Kidney (tissue), 13 donors: ENCODE measurements at regions not wholly inside any gene's neighbourhood (a gene's known extent, or its start where the extent isn't known, plus 50 kb on each side); places are given as distances from the start of the nearest gene placed in this dataset.
A peak's percentile ranks its signal among the peaks of the same experiment; 100 is the strongest.

Experiments used
- DNase-seq, 5 donors: peaks; one replicate each; pipeline ENCODE4 v3.0.0-alpha.2; 2013 to 2020
- FAIRE-seq: peaks from 2 replicates; lab custom pipeline; 2012; peaks lifted over from hg19 to GRCh38; lab: Jason Lieb, UNC
- H3K27ac ChIP-seq, 2 donors: one replicate each; pipeline ENCODE4 v1.7.0; 2013; ENCODE audit warnings: low read depth in 2 of 2, low read length in 2 of 2, inconsistent platforms in 1 of 2
- H3K27me3 ChIP-seq: one replicate; pipeline ENCODE4 v1.7.1; 2013; ENCODE audit warnings: low read length, inconsistent platforms; ENCODE audit not compliant: control insufficient read depth, insufficient read depth
- H3K36me3 ChIP-seq, 3 donors: one replicate each; pipeline versions ENCODE4 v1.7.0 to v1.7.1; 2013; ENCODE audit warnings: low read length in 3 of 3, control low read depth in 1 of 3, inconsistent platforms in 1 of 3; ENCODE audit not compliant: insufficient read depth in 3 of 3, control insufficient read depth in 2 of 3
- H3K4me1 ChIP-seq, 3 donors: one replicate each; pipeline versions ENCODE4 v1.7.0 to v1.7.1; 2013; ENCODE audit warnings: low read length in 3 of 3, inconsistent platforms in 1 of 3, low read depth in 1 of 3; ENCODE audit not compliant: control insufficient read depth in 2 of 3, insufficient read depth in 2 of 3
- H3K4me3 ChIP-seq, 3 donors: one replicate each; pipeline versions ENCODE4 v1.7.0 to v1.8.1; 2013; ENCODE audit warnings: low read length in 3 of 3, control low read depth in 1 of 3, inconsistent platforms in 1 of 3
- H3K9ac ChIP-seq, 3 donors: one replicate each; pipeline versions ENCODE4 v1.7.0 to v1.7.1; 2013; ENCODE audit warnings: low read length in 3 of 3, control low read depth in 1 of 3, inconsistent platforms in 1 of 3
- H3K9me3 ChIP-seq, 3 donors: one replicate each; pipeline versions ENCODE4 v1.7.0 to v1.7.1; 2013; ENCODE audit warnings: low read length in 3 of 3, control low read depth in 1 of 3, inconsistent platforms in 1 of 3; ENCODE audit not compliant: control insufficient read depth in 2 of 3, insufficient read depth in 1 of 3
- CTCF ChIP-seq: IDR thresholded peaks from 3 replicates; pipeline ENCODE4 v1.5.1; 2012; ENCODE audit warnings: mild to moderate bottlenecking, moderate library complexity, borderline replicate concordance; ENCODE audit not compliant: insufficient read depth; ENCODE audit errors: extremely low read depth
- intact Hi-C: fragments of 100-400 bp; cut with DNase I; formaldehyde crosslinking; loops from one replicate; pipeline ENCODE4 v1.11.1; 2022
- donor health status: control.
- donor health status: control.
- donor health status: control.
- donor health status: control.
- donor health status: control.
- donor health status: DM: yes; HTN: yes; CAD: no.
- donor health status: Normal renal cell carcinoma (clear cell type).

DNA sequence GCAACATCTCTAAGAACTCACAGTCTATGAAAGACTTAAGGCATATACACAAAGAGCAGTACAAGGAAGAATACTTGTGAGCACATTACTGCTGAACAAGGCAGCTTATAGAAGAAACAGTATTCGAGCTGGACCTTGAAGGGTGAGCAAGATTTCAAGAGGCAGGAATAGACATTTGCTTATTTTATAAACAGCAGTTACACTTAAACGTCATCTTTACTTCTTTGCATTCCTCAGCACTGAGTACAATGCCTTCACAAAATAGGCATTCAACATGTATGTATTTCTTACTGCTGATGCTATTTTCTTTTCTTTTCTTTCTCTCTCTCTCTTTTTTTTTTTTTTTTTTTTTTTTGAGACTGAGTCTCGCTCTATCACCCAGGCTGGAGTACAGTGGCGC is 205.8 kb downstream of the ZIC4 start:
- intact Hi-C loops, result no loop called here
- FAIRE-seq, result no peak
- H3K27ac ChIP-seq, result no peak overlapping the region

DNA sequence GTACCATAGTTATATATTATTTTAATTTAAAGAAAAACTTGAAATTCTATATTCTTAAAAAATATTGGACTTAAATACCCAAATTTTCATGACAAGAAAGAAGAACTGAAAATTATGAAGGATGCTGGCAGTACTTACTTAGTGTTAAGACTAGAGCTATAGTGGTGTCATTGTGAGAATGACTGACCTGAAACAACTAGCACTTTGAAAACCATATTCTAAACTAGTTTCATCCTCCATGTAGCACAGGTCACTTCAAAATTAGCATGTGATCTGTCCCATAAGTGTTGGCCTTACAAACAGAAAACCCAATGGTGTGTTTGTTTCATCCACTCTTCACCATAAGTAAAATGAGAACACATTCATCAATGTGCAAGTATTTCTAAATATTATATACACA is 208.6 kb downstream of the ZIC4 start:
- Histone ChIP-seq H3K9ac (no peak overlapping the region), H3K4me3 (no peak overlapping the region), H3K9me3 (no peaks in the 10 kb centered on the region), H3K27me3 (no peaks in the 10 kb centered on the region), H3K36me3 (no peaks in the 10 kb centered on the region), H3K4me1 (no peaks in the 10 kb centered on the region), H3K27ac (no peak overlapping the region)
- no peak for FAIRE-seq
- intact Hi-C loops, result no loop called here
- no peak for TF ChIP-seq CTCF
- no peak for DNase-seq

More for the DNA sequence above, 205.8 kb downstream of the ZIC4 start:
- Histone ChIP-seq H3K4me3 (no peak overlapping the region), H3K9ac (no peak overlapping the region), H3K27me3 (no peaks in the 10 kb centered on the region), H3K9me3 (no peaks in the 10 kb centered on the region), H3K36me3 (no peaks in the 10 kb centered on the region), H3K4me1 (no peaks in the 10 kb centered on the region)
- TF ChIP-seq CTCF, result no peak
- no peak for DNase-seq

GRCh38 chr3:147195887-147196286 is 210.5 kb downstream of the ZIC4 start:
- Histone ChIP-seq H3K9me3 (no peaks in the 10 kb centered on the region), H3K27me3 (no peaks in the 10 kb centered on the region), H3K36me3 (no peaks in the 10 kb centered on the region), H3K4me1 (no peaks in the 10 kb centered on the region), H3K9ac (no peak overlapping the region), H3K27ac (no peak overlapping the region), H3K4me3 (no peak overlapping the region)
- intact Hi-C loops, result no loop called here
- no peak for TF ChIP-seq CTCF
- DNase-seq (no peak), FAIRE-seq (no peak)

GRCh38 chr3:147191795-147192385 is 214.5 kb downstream of the ZIC4 start:
- Histone ChIP-seq H3K36me3 (no peaks in the 10 kb centered on the region), H3K4me1 (no peaks in the 10 kb centered on the region), H3K4me3 (no peak overlapping the region), H3K27me3 (no peaks in the 10 kb centered on the region), H3K9me3 (no peaks in the 10 kb centered on the region), H3K27ac (no peak overlapping the region), H3K9ac (no peak overlapping the region)
- peak; percentile 56 for TF ChIP-seq CTCF
- no peak for FAIRE-seq
- intact Hi-C loops, result no loop called here
- DNase-seq, result peak in 3 of 5 donors; percentile 12 to 62 (median 48)
